ENCODE measurements at regions not wholly inside any gene's neighbourhood (a gene's known extent, or its start where the extent isn't known, plus 50 kb on each side); places are given as distances from the start of the nearest gene placed in this dataset.

- TF ChIP-seq, protein P1, sequence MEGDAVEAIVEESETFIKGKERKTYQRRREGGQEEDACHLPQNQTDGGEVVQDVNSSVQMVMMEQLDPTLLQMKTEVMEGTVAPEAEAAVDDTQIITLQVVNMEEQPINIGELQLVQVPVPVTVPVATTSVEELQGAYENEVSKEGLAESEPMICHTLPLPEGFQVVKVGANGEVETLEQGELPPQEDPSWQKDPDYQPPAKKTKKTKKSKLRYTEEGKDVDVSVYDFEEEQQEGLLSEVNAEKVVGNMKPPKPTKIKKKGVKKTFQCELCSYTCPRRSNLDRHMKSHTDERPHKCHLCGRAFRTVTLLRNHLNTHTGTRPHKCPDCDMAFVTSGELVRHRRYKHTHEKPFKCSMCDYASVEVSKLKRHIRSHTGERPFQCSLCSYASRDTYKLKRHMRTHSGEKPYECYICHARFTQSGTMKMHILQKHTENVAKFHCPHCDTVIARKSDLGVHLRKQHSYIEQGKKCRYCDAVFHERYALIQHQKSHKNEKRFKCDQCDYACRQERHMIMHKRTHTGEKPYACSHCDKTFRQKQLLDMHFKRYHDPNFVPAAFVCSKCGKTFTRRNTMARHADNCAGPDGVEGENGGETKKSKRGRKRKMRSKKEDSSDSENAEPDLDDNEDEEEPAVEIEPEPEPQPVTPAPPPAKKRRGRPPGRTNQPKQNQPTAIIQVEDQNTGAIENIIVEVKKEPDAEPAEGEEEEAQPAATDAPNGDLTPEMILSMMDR (IDR thresholded peaks at IDR 0.05), result no peak
- no peak for TF ChIP-seq POLR2AphosphoS5 (IDR thresholded peaks at IDR 0.05; ENCODE audit: insufficient read depth in 1 of 2, low read depth in 1 of 2)
Measured at GRCh38 chr5:15376088-15376487, 123.9 kb upstream of the FBXL7 start.

Measured in vagina (tissue), 2 donors.